Endothelial cell (in vitro differentiated cells): ENCODE measurements at regions not wholly inside any gene's neighbourhood (a gene's known extent, or its start where the extent isn't known, plus 50 kb on each side); places are given as distances from the start of the nearest gene placed in this dataset.

ENCODE experiments used
- DNase-seq: peaks from one replicate; pipeline ENCODE4 v3.0.0; 2021; ENCODE audit warnings: low spot score
- H3K27ac Mint-ChIP-seq: one replicate; pipeline ENCODE4 v1.8.0; 2021; ENCODE audit warnings: mixed read lengths, inconsistent platforms; ENCODE audit not compliant: unreplicated experiment
- H3K27me3 Mint-ChIP-seq: one replicate; pipeline ENCODE4 v1.8.0; 2021; ENCODE audit warnings: mild to moderate bottlenecking, moderate library complexity, mixed read lengths, inconsistent platforms; ENCODE audit not compliant: unreplicated experiment
- H3K36me3 Mint-ChIP-seq: one replicate; pipeline ENCODE4 v1.8.0; 2021; ENCODE audit warnings: mild to moderate bottlenecking, low read depth, mixed read lengths, inconsistent platforms; ENCODE audit not compliant: unreplicated experiment
- H3K4me1 Mint-ChIP-seq: one replicate; pipeline ENCODE4 v1.8.0; 2021; ENCODE audit warnings: mild to moderate bottlenecking, mixed read lengths, inconsistent platforms; ENCODE audit not compliant: unreplicated experiment
- H3K4me3 Mint-ChIP-seq: one replicate; pipeline ENCODE4 v1.8.0; 2021; ENCODE audit warnings: mild to moderate bottlenecking, mixed read lengths, inconsistent platforms; ENCODE audit not compliant: unreplicated experiment
- H3K9me3 Mint-ChIP-seq: one replicate; pipeline ENCODE4 v1.8.0; 2021; ENCODE audit warnings: mixed read lengths, inconsistent platforms; ENCODE audit not compliant: unreplicated experiment
- TF ChIP-seq, protein P1 (sequence below): fragments of 200-600 bp; sonication (generic); IDR thresholded peaks from one replicate; pipeline ENCODE4 v1.5.0; 2021; ENCODE audit warnings: antibody characterized with exemption; ENCODE audit not compliant: unreplicated experiment

GRCh38 chr18:24831871-24832665 is 371.6 kb downstream of the HRH4 start:
- Mint-ChIP-seq H3K36me3 (no peaks in the 10 kb centered on the region), H3K27ac (no peak overlapping the region), H3K27me3 (no peaks in the 10 kb centered on the region), H3K4me3 (no peak overlapping the region), H3K9me3 (no peaks in the 10 kb centered on the region), H3K4me1 (no peaks in the 10 kb centered on the region)
- TF ChIP-seq, protein P1, sequence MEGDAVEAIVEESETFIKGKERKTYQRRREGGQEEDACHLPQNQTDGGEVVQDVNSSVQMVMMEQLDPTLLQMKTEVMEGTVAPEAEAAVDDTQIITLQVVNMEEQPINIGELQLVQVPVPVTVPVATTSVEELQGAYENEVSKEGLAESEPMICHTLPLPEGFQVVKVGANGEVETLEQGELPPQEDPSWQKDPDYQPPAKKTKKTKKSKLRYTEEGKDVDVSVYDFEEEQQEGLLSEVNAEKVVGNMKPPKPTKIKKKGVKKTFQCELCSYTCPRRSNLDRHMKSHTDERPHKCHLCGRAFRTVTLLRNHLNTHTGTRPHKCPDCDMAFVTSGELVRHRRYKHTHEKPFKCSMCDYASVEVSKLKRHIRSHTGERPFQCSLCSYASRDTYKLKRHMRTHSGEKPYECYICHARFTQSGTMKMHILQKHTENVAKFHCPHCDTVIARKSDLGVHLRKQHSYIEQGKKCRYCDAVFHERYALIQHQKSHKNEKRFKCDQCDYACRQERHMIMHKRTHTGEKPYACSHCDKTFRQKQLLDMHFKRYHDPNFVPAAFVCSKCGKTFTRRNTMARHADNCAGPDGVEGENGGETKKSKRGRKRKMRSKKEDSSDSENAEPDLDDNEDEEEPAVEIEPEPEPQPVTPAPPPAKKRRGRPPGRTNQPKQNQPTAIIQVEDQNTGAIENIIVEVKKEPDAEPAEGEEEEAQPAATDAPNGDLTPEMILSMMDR = no peak
- no peak for DNase-seq

GRCh38 chr18:24835751-24836150 is 375.3 kb downstream of the HRH4 start:
- TF ChIP-seq, protein P1 = no peak
- H3K9me3 Mint-ChIP-seq = no peaks in the 10 kb centered on the region

GRCh38 chr18:24837066-24837465 is 376.6 kb downstream of the HRH4 start:
- TF ChIP-seq, protein P1 = no peak
- DNase-seq = no peak
- Mint-ChIP-seq H3K27me3 (peaks cover 1% of the 10 kb centered on the region), H3K4me3 (no peak overlapping the region), H3K4me1 (peaks cover 16% of the 10 kb centered on the region), H3K36me3 (no peaks in the 10 kb centered on the region), H3K27ac (no peak overlapping the region), H3K9me3 (no peaks in the 10 kb centered on the region)

More at GRCh38 chr18:24835751-24836150, 375.3 kb downstream of the HRH4 start:
- DNase-seq = no peak
- H3K4me1 Mint-ChIP-seq = peaks cover 6% of the 10 kb centered on the region
- H3K27me3 Mint-ChIP-seq = peaks cover 1% of the 10 kb centered on the region
- no peak overlapping the region for H3K27ac Mint-ChIP-seq
- H3K36me3 Mint-ChIP-seq = no peaks in the 10 kb centered on the region
- H3K4me3 Mint-ChIP-seq = no peak overlapping the region

- Mint-ChIP-seq H3K36me3 (no peaks in the 10 kb centered on the region), H3K27me3 (peaks cover 3% of the 10 kb centered on the region), H3K9me3 (no peaks in the 10 kb centered on the region), H3K27ac (no peak overlapping the region), H3K4me1 (peaks cover 16% of the 10 kb centered on the region), H3K4me3 (no peak overlapping the region)
- TF ChIP-seq, protein P1 = no peak
- no peak for DNase-seq
Observed at GRCh38 chr18:24840051-24840450, 379.6 kb downstream of the HRH4 start.

DNA sequence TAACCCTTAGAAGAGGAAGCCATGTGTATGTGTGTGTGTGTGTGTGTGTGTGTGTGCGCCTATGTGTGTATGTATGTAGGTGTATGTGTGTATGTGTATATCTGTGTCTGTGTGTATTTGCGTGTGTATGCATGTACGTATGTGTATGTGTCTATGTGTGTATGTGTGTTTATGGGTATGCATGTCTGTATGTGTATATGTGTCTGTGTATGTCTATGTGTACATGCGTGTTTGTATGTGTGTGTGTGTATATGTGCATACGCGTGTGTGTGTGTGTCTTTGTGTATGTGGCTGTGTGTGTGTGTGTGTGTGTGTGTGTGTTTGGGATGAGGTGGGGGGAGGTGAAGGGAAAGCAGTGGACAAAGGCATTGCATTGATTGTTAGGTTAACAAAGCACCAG is 380.2 kb downstream of the HRH4 start:
- Mint-ChIP-seq H3K36me3 (no peaks in the 10 kb centered on the region), H3K27me3 (peaks cover 3% of the 10 kb centered on the region), H3K4me3 (no peak overlapping the region), H3K27ac (peak overlapping the region; percentile 40), H3K9me3 (no peaks in the 10 kb centered on the region), H3K4me1 (peaks cover 16% of the 10 kb centered on the region)
- TF ChIP-seq, protein P1 = no peak
- DNase-seq = no peak
